Lower lobe of right lung (tissue), 2 donors: ENCODE measurements at regions not wholly inside any gene's neighbourhood (a gene's known extent, or its start where the extent isn't known, plus 50 kb on each side); places are given as distances from the start of the nearest gene placed in this dataset.
"Not testable (repeated sequence)": the region's sequence is repeated elsewhere in the genome, so short reads cannot be mapped to it uniquely, and the experiment has no call there.

Experiments used
- ATAC-seq, 2 donors: fragments of 200-7000 bp; cut with Tn5 transposase; one replicate each; pipeline ENCODE4 v1.9.1; 2020 to 2022; ENCODE audit warnings: mild to moderate bottlenecking in 2 of 2, moderate library complexity in 2 of 2
- DNase-seq: peaks from one replicate; pipeline ENCODE4 v3.0.0-alpha.2; 2020
- H3K27ac ChIP-seq: fragments of 200-600 bp; one replicate; pipeline ENCODE4 v1.8.0; 2022
- H3K27me3 ChIP-seq: fragments of 200-600 bp; one replicate; pipeline ENCODE4 v1.8.0; 2022; ENCODE audit warnings: low read depth
- H3K36me3 ChIP-seq: fragments of 200-600 bp; one replicate; pipeline ENCODE4 v1.8.0; 2022; ENCODE audit warnings: mild to moderate bottlenecking
- H3K4me1 ChIP-seq: fragments of 200-600 bp; one replicate; pipeline ENCODE4 v1.8.0; 2022
- H3K4me3 ChIP-seq: fragments of 200-600 bp; one replicate; pipeline ENCODE4 v1.8.0; 2022; ENCODE audit warnings: mild to moderate bottlenecking
- H3K9me3 ChIP-seq: fragments of 200-600 bp; one replicate; pipeline ENCODE4 v1.8.0; 2022
- intact Hi-C: fragments of 100-400 bp; cut with DNase I; formaldehyde crosslinking; loops from one replicate; pipeline ENCODE4 v1.11.0; 2022
- donor health status: DM: no; HTN: yes; CAD: no; lungs with severe emphysema.

DNA sequence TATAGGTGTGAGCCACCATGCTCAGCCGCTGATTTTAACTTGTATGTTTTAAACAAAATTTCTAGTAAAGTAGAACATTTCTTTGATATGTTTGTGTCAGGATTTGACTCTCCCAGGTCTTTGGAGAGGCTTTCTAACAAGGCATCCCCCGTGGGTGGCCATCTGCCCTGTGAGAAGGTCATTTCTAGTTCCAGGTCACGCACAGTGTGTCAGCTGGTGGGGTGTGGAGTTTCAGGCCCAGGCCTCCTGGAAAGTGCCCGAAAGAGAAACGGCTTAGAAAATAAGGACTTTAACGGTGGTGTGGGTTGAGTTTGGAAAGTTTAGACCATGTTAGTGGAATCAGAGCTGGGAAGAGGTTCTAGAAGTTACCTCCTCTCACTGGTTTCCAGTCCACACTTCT is 61.0 kb downstream of the SPDYE17 start:
- DNase-seq, H3K27me3 ChIP-seq, H3K27ac ChIP-seq, H3K9me3 ChIP-seq, H3K4me3 ChIP-seq, H3K36me3 ChIP-seq, H3K4me1 ChIP-seq, intact Hi-C loops, ATAC-seq: not testable (repeated sequence)

DNA sequence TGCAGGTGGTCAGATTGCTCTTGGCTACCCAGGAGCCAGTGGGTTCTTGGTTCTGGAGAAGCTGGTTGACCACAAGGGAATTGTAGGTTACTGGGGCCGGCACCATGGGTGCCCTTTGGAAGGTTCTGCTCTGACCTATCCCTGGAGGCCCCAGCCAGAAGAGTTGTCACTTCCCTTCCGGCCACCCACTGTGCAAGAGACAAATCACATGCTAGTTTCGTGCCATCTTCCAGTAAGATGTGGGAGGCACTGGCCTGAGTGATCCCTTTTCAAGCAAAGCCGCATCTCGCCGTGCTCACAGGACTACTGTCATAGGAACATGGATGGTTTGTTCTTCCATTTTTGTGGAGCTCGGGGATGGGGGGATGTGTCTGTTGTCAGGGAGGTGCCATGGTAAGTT is 62.3 kb downstream of the SPDYE17 start:
- intact Hi-C loops, H3K27me3 ChIP-seq, H3K9me3 ChIP-seq, H3K27ac ChIP-seq, H3K36me3 ChIP-seq, DNase-seq, H3K4me3 ChIP-seq, H3K4me1 ChIP-seq: not testable (repeated sequence)
- peak; percentile 62 to 67 for ATAC-seq

DNA sequence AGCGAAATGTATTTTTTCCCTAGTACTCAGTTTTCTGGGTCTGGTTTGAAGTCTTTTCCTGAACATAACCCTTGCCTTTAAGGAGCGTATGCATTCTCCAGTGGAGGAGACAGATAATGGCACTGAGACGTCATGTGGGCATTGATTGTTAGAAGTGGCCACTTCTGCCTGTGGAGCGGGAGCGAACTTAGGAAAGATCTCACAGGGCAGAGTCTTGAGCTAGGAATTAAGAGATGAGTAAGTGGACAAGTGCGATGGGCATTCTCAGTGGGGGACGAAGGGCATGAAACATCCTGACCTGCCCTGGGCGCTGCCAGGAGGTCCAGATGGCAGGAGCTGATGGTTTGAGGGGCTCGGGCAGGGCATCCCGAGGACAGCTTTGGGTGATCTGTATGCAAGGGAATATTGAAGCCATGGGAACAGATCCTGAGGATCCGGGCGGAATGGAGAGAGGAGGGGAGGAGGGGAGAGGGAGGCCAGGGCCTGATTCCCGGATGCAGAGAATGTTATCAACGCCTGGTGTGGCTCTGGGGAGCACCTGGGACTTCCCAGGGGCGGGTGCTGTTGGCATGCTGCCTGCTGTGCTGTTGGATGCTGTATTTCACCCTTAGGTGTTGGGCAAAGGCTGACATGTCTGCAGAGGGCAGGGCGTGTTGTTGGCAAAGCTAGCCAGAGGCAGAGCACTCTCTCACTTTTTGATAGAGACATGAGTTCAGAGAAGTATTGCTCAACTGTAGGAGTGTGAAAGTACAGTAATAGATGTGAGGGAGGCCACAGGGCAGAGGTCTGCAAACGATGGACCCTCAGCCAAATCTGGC is 66.2 kb downstream of the SPDYE17 start:
- H3K4me3 ChIP-seq, H3K27me3 ChIP-seq, H3K4me1 ChIP-seq, H3K9me3 ChIP-seq, intact Hi-C loops, H3K36me3 ChIP-seq, H3K27ac ChIP-seq: not testable (repeated sequence)
- ATAC-seq (peak; percentile 77 to 87), DNase-seq (peak; percentile 48)

DNA sequence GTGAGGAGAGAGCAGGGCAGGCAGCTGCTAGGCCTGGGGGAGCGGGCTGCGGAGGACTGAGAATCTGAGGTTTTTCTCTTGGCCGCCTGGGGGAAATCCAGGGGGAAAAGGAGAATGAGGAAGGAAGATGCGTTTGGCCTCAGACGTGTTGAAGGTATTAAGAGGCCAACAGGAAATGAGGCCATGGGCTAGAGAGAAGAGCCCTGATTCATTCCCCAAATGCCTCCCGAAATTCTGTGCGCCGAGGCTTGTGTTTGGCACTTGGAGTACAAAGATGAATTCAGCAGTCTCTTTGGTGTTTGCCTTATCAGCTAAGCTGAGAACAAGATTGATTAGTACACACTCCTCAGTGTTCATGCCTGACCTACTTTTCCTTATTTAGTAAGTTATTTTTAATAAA is 68.1 kb downstream of the SPDYE17 start:
- H3K27me3 ChIP-seq, ATAC-seq, DNase-seq, H3K4me3 ChIP-seq, H3K4me1 ChIP-seq, H3K27ac ChIP-seq, H3K36me3 ChIP-seq, intact Hi-C loops, H3K9me3 ChIP-seq: not testable (repeated sequence)

DNA sequence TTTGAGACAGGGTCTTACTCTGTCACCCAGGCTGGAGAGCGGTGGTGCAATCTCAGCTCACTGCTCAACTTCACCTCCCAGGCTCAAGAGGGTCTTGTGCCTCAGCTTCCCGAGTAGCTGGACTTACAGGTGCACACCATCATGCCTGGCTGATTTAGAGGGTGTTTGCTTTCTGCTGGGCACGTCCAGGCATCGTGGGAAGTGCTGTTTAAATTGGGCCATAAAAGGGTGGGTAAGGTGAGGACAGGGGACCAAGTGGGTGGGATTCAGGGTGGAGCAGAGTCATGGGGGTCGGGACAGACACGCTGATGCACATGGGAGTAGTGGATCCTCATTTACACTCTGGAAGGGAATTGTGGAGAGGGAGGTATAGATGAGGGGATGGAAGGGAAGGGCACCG is 69.1 kb downstream of the SPDYE17 start:
- H3K4me3 ChIP-seq, ATAC-seq, H3K9me3 ChIP-seq, H3K27me3 ChIP-seq, H3K4me1 ChIP-seq, DNase-seq, H3K36me3 ChIP-seq, H3K27ac ChIP-seq, intact Hi-C loops: not testable (repeated sequence)

DNA sequence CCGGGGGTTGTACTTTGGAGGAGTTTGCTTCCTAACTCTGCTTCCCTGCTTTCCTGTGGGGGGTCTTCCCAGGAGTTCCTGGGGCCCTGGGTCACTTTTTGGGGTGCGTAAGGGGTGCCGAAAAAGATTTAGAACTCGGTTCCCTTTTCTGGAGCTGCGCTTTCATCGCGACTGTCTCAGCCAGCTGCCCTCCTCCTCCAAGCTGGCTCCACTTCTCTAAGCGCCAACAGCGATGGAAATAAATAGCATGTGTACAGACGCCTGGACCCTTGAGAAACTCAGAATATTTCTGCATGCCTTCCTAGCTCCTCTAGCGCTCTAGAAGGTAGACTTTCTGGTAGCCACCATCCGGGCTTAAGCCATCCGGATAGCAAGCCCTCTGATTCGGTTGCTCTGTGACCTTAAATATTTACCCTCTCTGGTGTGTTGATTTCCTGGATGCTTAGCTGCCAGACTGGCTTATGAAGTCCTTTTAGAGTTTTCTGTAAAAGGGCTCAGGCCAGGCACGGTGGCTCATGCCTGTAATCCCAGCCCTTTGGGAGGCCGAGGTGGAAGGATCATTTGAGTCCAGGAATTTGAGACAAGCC is 71.7 kb downstream of the SPDYE17 start:
- H3K9me3 ChIP-seq, H3K27me3 ChIP-seq, H3K4me1 ChIP-seq, H3K36me3 ChIP-seq, DNase-seq, H3K4me3 ChIP-seq, H3K27ac ChIP-seq, intact Hi-C loops: not testable (repeated sequence)
- ATAC-seq: peak; percentile 53 to 67

DNA sequence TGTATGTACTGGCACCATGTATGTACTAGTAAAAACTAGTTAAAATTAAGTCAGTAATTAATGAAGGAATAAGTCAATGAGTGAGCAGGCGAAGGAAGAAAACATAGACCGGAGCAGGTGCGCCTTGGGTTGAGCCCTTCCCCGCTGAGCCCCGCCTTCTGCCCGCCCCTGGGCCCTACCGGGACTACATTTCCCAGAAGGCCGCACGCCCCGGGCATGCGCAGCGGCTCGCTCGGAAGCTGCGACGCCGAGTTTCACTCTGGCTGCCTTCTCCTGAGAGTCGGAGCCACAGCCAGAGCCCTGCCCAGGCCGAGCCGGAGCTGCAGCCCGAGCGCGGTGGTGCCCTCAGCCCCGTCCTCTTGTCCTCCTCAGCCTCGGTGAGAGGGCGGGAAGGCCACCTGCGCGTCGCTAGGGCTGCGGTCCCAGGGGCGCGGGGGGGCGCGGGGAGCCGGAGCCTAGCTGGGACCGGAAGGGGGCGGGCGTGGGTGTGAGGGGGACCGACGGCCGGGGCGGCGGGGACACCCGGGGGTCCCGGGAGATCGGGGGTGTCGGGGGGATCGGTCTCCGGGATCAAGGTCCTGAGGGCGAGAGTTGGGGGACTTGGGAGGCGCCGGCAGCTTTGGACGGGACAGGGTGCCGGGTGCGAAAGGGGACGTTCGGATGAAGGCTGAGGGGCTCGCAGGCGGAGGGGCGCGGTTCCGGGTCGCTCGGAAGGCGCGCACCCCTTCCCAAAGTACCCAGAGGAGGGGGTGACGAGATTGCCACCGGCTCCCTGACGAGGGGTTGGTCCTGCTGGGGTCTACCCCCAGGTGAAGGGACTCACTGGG is 72.4 kb downstream of the SPDYE17 start:
- intact Hi-C loops: not testable (repeated sequence)

DNA sequence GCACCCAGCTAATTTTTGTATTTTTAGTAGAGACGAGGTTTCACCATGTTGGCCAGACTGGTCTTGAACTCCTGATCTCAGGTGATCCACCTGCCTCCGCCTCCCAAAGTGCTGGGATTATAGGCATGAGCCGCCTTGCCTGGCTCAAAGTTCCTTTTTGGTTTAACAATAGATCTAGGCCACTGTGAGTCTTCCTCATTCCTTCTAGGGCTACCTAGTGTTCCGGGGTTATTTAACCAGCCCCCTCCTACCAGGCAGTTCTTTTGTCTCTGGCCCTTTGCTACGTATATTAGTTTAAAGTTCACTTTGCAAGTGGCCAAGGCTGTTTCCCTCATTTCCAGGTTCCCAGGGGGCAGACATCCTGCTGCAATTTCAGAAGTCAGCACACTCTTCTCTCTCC is 75.6 kb downstream of the SPDYE17 start:
- intact Hi-C loops: not testable (repeated sequence)

More for the DNA sequence above, 72.4 kb downstream of the SPDYE17 start:
- H3K4me3 ChIP-seq, H3K27me3 ChIP-seq, H3K27ac ChIP-seq, H3K9me3 ChIP-seq, DNase-seq, H3K4me1 ChIP-seq, H3K36me3 ChIP-seq: not testable (repeated sequence)
- peak; percentile 98 to 99 for ATAC-seq

DNA sequence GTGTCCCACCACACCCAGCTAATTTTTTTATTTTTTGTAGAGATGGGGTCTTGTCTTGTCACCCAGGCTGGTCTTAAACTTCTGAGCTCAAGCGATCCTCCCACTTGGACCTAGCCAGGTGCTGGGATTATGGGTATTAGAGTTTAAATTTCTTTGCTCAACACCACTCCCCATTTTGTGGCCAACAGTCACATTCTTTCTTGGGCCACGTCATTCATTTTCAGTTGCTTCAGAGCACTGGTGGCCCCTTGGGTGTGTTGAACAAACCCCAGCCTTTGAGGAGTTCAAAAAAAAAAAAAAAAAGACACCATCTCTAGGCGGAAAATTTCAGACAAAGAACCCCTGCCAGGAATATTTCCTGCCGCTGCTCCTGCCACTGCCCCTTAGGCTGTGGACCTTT is 77.0 kb downstream of the SPDYE17 start:
- H3K4me3 ChIP-seq, H3K4me1 ChIP-seq, ATAC-seq, H3K27me3 ChIP-seq, H3K27ac ChIP-seq, H3K36me3 ChIP-seq, intact Hi-C loops, DNase-seq, H3K9me3 ChIP-seq: not testable (repeated sequence)

More for the DNA sequence above, 75.6 kb downstream of the SPDYE17 start:
- not testable (repeated sequence) for ATAC-seq, H3K36me3 ChIP-seq, H3K27ac ChIP-seq, H3K9me3 ChIP-seq, H3K27me3 ChIP-seq, DNase-seq, H3K4me1 ChIP-seq, H3K4me3 ChIP-seq

DNA sequence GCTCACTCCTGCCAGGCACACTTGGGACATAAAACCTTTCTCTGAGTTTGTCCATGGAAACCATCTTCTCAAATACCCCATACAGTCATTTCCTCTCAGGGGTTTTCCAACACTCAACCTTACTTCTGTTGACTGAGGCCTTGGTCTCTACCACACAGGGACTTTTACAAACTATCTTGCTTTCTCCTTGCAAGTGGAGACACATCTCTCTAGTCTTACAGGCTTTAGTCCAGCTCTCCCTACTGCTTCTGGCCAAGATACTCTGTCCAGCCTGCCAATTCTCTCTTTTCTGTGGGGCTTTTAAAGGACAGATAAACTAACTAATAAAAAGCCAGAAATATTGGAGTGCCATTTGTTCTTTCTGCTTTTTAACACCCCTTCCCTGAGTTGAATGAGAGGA is 87.6 kb downstream of the SPDYE17 start:
- DNase-seq, H3K4me1 ChIP-seq, intact Hi-C loops, ATAC-seq, H3K36me3 ChIP-seq, H3K27ac ChIP-seq, H3K9me3 ChIP-seq, H3K4me3 ChIP-seq, H3K27me3 ChIP-seq: not testable (repeated sequence)

DNA sequence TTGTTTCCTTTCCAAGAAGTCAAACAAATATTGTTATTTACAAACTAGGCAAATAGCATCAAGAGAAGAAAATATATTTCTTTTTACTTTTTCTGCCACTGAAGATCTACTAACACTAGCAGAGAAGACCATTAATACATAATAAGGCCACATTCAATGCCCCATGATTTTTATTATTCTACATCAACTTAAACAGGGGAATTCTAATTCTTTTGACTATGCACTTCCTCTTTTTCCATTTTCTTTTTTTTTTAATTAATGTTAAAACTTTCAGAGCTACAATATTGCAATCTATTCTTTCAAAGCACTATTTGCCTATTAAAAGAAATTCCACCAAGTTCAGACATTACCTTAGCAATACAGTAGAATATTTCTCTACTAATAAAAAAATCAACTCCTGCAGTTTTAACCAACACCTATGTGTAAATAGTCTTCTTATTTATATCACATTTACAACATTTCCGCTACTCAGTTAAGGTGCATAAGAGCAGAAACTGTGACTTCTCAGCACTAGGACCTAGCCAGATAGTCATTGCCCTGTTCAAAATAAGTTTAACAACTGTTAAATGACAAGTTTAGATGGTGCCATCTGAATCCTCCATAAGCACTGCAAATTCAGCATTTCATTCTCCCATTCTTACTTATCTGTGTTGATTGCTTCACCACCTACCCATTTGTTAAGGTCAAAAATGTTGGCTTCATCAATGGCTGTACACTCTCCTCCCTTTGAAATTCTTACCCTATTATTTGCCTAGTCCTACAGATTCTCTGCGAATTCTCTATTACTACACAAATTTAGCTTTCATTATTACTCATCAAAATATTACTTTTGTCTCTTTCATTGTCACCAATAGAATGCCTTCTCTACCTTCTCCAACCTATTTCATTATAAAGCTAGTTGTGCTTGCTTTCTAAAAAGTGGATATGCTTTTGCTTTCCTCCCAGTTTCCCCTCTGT is 90.1 kb downstream of the SPDYE17 start:
- intact Hi-C loops, DNase-seq, H3K4me3 ChIP-seq, H3K27me3 ChIP-seq, H3K36me3 ChIP-seq, ATAC-seq, H3K4me1 ChIP-seq, H3K9me3 ChIP-seq, H3K27ac ChIP-seq: not testable (repeated sequence)

DNA sequence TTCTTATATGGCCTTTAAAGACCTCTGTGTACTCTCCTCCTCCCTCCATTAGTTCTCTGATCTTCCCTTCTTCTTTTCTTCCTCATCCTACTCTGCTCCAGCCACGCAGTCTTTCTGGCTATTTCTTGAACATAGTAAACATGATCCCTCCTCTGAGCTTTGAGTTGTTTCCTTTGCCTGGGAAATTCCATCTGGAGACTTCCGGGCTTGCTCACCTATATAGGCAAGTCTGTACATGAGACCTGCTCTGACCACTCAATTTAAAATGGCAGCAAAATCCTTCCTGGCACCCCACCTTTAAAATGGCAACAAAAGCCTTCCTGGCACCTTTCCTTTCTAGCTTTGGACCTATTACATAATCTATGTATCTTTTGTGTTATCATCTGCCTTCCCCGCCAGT is 94.4 kb downstream of the SPDYE17 start:
- DNase-seq, H3K9me3 ChIP-seq, ATAC-seq, H3K27me3 ChIP-seq, H3K27ac ChIP-seq, H3K36me3 ChIP-seq, H3K4me3 ChIP-seq, H3K4me1 ChIP-seq, intact Hi-C loops: not testable (repeated sequence)

DNA sequence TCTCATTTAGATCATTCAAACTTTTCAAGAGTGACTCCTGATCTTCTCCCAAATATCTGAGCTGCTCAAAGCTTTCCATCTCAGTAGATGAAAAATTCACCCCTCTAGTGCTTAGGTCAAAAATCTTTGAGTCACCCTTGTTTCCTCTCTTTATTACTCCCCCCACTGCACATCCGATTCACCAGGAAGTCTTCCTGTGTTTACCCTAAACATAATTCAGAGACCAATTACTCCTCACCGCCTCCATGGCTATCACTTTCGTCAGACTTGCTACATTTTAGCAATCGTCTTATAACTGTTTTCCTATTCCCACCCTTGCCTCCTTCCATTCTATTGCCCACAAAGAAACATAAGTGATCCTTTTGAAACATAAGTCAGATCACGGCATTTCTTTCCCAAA is 94.8 kb downstream of the SPDYE17 start:
- H3K9me3 ChIP-seq, H3K4me3 ChIP-seq, intact Hi-C loops, H3K4me1 ChIP-seq, H3K27ac ChIP-seq, DNase-seq, ATAC-seq, H3K27me3 ChIP-seq, H3K36me3 ChIP-seq: not testable (repeated sequence)
